ENCODE measurements at regions not wholly inside any gene's neighbourhood (a gene's known extent, or its start where the extent isn't known, plus 50 kb on each side); places are given as distances from the start of the nearest gene placed in this dataset.

- DNase-seq (ENCODE audit: low spot score in 2 of 2) (no peak), ATAC-seq (replicated peaks; ENCODE audit: extremely low read depth, poor library complexity, severe bottlenecking) (no peak)
- H3K27me3 Mint-ChIP-seq, result peaks cover 9% of the 10 kb centered on the region
- no peaks in the 10 kb centered on the region for H3K9me3 Mint-ChIP-seq
- no peak overlapping the region for H3K27ac Mint-ChIP-seq (ENCODE audit: low read depth)
- no peak overlapping the region for H3K4me3 Mint-ChIP-seq
- H3K4me1 Mint-ChIP-seq, result no peaks in the 10 kb centered on the region
- H3K36me3 Mint-ChIP-seq (ENCODE audit: insufficient read depth), result no peaks in the 10 kb centered on the region
These were observed 147.0 kb upstream of the ARID2 start for GRCh38 chr12:45582536-45582935.

DNA sequence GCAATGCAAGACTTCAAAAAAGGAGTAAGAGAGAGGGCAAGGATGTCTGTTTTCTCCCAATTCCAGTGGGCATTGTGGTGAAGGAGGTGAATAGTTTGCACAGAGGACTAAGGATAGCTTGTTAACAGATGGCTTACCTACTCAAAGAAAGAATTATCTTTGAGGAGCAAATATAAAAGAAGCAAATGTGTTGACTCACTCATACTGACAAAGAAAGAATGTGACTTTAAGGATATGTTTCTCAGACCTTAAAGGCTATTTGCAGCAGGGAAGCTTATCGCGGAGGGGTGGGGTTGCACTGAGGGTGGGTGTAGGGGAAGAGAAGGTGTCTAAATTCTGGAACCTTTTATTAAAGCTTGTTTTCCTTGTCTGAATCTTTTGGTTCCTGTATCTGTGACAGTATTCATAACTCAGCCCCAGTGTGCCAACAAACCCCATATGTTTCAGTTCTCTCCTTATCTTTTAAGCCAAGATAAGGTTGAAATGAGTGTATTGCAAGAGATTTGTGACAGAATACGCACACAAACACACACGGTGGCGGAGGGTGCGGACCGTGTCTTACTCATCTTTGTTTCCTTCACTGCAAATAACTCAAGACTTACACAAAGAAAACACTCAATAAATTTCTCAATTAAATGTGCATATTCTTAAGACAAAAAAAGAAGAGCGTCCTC is 146.4 kb upstream of the ARID2 start:
- Mint-ChIP-seq H3K27ac (ENCODE audit: low read depth) (no peak overlapping the region), H3K4me3 (no peak overlapping the region), H3K9me3 (no peaks in the 10 kb centered on the region), H3K36me3 (ENCODE audit: insufficient read depth) (no peaks in the 10 kb centered on the region), H3K4me1 (no peaks in the 10 kb centered on the region), H3K27me3 (peaks cover 9% of the 10 kb centered on the region)
- ATAC-seq (replicated peaks; ENCODE audit: extremely low read depth, poor library complexity, severe bottlenecking), result no peak
- DNase-seq (ENCODE audit: low spot score in 2 of 2), result no peak

GRCh38 chr12:45584336-45584735 is 145.2 kb upstream of the ARID2 start:
- no peak overlapping the region for H3K4me3 Mint-ChIP-seq
- H3K4me1 Mint-ChIP-seq, result no peaks in the 10 kb centered on the region
- H3K9me3 Mint-ChIP-seq, result no peaks in the 10 kb centered on the region
- ATAC-seq (replicated peaks; ENCODE audit: extremely low read depth, poor library complexity, severe bottlenecking) (no peak), DNase-seq (ENCODE audit: low spot score in 2 of 2) (no peak)
- no peaks in the 10 kb centered on the region for H3K36me3 Mint-ChIP-seq (ENCODE audit: insufficient read depth)
- H3K27ac Mint-ChIP-seq (ENCODE audit: low read depth), result no peak overlapping the region
- H3K27me3 Mint-ChIP-seq, result peaks cover 9% of the 10 kb centered on the region

DNA sequence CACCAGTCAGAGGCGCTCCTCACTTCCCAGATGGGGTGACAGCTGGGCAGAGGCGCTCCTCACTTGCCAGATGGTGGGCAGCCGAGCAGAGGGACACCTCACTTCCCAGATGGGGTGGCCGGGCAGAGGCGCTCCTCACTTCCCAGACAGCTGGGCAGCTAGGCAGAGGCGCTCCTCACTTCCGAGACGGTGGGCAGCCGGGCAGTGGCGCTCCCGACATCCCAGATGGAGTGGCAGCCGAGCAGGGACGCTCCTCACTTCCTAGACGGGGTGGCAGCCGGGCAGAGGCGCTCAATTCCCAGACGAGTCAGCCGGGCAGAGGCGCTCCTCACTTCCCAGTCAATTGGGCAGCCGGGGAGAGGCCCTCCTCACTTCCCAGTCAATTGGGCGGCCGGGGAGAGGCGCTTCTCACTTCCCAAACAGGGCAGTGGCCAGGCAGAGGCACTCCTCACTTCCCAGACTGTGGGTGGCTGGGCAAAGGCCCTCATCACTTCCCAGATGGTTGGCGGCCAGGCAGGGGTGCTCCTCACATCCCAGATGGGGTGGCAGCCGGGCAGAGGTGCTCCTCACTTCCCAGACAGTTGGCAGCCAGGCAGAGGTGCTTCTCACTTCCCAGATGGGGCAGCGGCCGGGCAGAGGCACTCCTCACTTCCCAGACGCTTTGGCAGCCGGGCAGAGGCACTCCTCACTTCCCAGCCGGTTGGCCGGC is 143.8 kb upstream of the ARID2 start:
- ATAC-seq (replicated peaks; ENCODE audit: extremely low read depth, poor library complexity, severe bottlenecking) (no peak), DNase-seq (ENCODE audit: low spot score in 2 of 2) (no peak)
- Mint-ChIP-seq H3K4me3 (no peak overlapping the region), H3K27ac (ENCODE audit: low read depth) (no peak overlapping the region), H3K27me3 (peaks cover 9% of the 10 kb centered on the region), H3K4me1 (no peaks in the 10 kb centered on the region), H3K9me3 (no peaks in the 10 kb centered on the region), H3K36me3 (ENCODE audit: insufficient read depth) (no peaks in the 10 kb centered on the region)

DNA sequence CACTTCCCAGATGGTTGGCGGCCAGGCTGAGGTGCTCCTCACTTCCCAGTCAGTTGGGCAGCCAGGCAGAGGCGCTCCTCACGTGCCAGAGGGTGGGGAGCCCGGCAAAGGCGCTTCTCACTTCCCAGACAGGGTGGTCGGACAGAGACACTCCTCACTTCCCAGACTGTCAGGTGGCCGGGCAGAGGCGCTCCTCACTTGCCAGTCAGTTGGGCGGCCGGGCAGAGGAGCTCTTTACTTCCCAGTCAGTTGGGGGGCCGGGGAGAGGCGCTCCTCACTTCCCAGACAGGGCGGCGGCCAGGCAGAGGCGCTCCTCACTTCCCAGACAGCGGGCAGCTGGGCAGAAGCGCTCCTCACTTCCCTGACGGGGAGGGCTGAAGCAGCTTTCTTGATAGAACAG is 143.0 kb upstream of the ARID2 start:
- peaks cover 8% of the 10 kb centered on the region for H3K27me3 Mint-ChIP-seq
- H3K9me3 Mint-ChIP-seq, result no peaks in the 10 kb centered on the region
- ATAC-seq (replicated peaks; ENCODE audit: extremely low read depth, poor library complexity, severe bottlenecking), result no peak
- H3K4me1 Mint-ChIP-seq, result no peaks in the 10 kb centered on the region
- no peak overlapping the region for H3K4me3 Mint-ChIP-seq
- no peak overlapping the region for H3K27ac Mint-ChIP-seq (ENCODE audit: low read depth)
- no peaks in the 10 kb centered on the region for H3K36me3 Mint-ChIP-seq (ENCODE audit: insufficient read depth)
- no peak for DNase-seq (ENCODE audit: low spot score in 2 of 2)

GRCh38 chr12:45587012-45587411 is 142.5 kb upstream of the ARID2 start:
- no peaks in the 10 kb centered on the region for H3K36me3 Mint-ChIP-seq (ENCODE audit: insufficient read depth)
- no peaks in the 10 kb centered on the region for H3K4me1 Mint-ChIP-seq
- ATAC-seq (replicated peaks; ENCODE audit: extremely low read depth, poor library complexity, severe bottlenecking), result no peak
- DNase-seq (ENCODE audit: low spot score in 2 of 2), result no peak
- H3K27ac Mint-ChIP-seq (ENCODE audit: low read depth), result no peak overlapping the region
- H3K27me3 Mint-ChIP-seq, result peaks cover 3% of the 10 kb centered on the region
- H3K9me3 Mint-ChIP-seq, result no peaks in the 10 kb centered on the region
- H3K4me3 Mint-ChIP-seq, result no peak overlapping the region

- Mint-ChIP-seq H3K36me3 (ENCODE audit: insufficient read depth) (no peaks in the 10 kb centered on the region), H3K4me3 (no peak overlapping the region), H3K9me3 (no peaks in the 10 kb centered on the region), H3K4me1 (no peaks in the 10 kb centered on the region), H3K27ac (ENCODE audit: low read depth) (no peak overlapping the region), H3K27me3 (no peaks in the 10 kb centered on the region)
- DNase-seq (ENCODE audit: low spot score in 2 of 2), result no peak
- no peak for ATAC-seq (replicated peaks; ENCODE audit: extremely low read depth, poor library complexity, severe bottlenecking)
These were observed 141.5 kb upstream of the ARID2 start for GRCh38 chr12:45587877-45588533.

GRCh38 chr12:45590646-45591045 is 138.9 kb upstream of the ARID2 start:
- Mint-ChIP-seq H3K4me1 (no peaks in the 10 kb centered on the region), H3K27ac (ENCODE audit: low read depth) (no peak overlapping the region), H3K27me3 (no peaks in the 10 kb centered on the region), H3K9me3 (no peaks in the 10 kb centered on the region), H3K4me3 (no peak overlapping the region), H3K36me3 (ENCODE audit: insufficient read depth) (no peaks in the 10 kb centered on the region)
- ATAC-seq (replicated peaks; ENCODE audit: extremely low read depth, poor library complexity, severe bottlenecking) (no peak), DNase-seq (ENCODE audit: low spot score in 2 of 2) (no peak)

DNA sequence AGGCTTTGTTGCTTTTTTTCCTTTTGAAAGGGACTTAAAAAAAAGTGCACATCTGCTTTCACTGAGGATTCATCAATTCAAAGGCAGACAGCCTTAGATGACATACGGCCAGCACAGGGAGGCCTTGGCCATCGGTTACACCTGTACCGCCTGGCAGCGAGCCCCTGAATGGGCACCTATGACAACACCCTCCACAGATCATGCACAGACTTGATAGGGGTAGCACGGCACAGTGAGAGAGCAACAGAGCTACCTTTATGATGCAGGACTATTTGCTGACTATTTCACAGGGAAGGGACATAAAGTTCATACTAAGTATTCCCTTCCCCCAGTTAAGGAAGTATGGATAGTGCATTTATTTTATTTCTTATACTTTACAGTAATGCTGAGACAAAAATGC is 137.9 kb upstream of the ARID2 start:
- DNase-seq (ENCODE audit: low spot score in 2 of 2) (no peak), ATAC-seq (replicated peaks; ENCODE audit: extremely low read depth, poor library complexity, severe bottlenecking) (no peak)
- no peak overlapping the region for H3K4me3 Mint-ChIP-seq
- no peaks in the 10 kb centered on the region for H3K9me3 Mint-ChIP-seq
- H3K4me1 Mint-ChIP-seq, result no peaks in the 10 kb centered on the region
- no peak overlapping the region for H3K27ac Mint-ChIP-seq (ENCODE audit: low read depth)
- no peaks in the 10 kb centered on the region for H3K27me3 Mint-ChIP-seq
- no peaks in the 10 kb centered on the region for H3K36me3 Mint-ChIP-seq (ENCODE audit: insufficient read depth)

DNA sequence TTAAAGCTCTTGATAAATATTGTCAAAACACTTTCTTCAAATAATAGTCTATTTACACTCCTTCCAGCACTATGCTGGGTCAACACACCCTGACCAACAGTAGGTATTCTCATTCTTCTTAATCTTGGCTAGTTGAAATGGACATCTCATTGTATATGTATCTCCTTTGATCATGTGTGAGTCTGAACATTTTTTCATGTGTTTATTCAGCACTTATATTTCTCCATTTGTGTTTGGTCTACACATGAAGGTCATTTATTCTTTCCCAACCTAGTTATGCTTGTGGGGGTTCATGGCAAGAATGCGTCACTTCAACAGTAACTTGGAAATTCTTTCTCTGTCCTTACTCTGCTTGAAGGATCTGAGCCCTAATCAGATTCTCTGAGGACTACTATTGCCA is 133.1 kb upstream of the ARID2 start:
- DNase-seq (ENCODE audit: low spot score in 2 of 2) (no peak), ATAC-seq (replicated peaks; ENCODE audit: extremely low read depth, poor library complexity, severe bottlenecking) (no peak)
- no peaks in the 10 kb centered on the region for H3K36me3 Mint-ChIP-seq (ENCODE audit: insufficient read depth)
- H3K4me3 Mint-ChIP-seq, result no peak overlapping the region
- no peaks in the 10 kb centered on the region for H3K9me3 Mint-ChIP-seq
- H3K27me3 Mint-ChIP-seq, result peaks cover 11% of the 10 kb centered on the region
- H3K4me1 Mint-ChIP-seq, result no peaks in the 10 kb centered on the region
- no peak overlapping the region for H3K27ac Mint-ChIP-seq (ENCODE audit: low read depth)

GRCh38 chr12:45598336-45598735 is 131.2 kb upstream of the ARID2 start:
- H3K27ac Mint-ChIP-seq (ENCODE audit: low read depth), result no peak overlapping the region
- DNase-seq (ENCODE audit: low spot score in 2 of 2) (no peak), ATAC-seq (replicated peaks; ENCODE audit: extremely low read depth, poor library complexity, severe bottlenecking) (no peak)
- no peaks in the 10 kb centered on the region for H3K36me3 Mint-ChIP-seq (ENCODE audit: insufficient read depth)
- no peak overlapping the region for H3K4me3 Mint-ChIP-seq
- no peaks in the 10 kb centered on the region for H3K9me3 Mint-ChIP-seq
- peaks cover 11% of the 10 kb centered on the region for H3K27me3 Mint-ChIP-seq
- H3K4me1 Mint-ChIP-seq, result no peaks in the 10 kb centered on the region

GRCh38 chr12:45598761-45599160 is 130.7 kb upstream of the ARID2 start:
- DNase-seq (ENCODE audit: low spot score in 2 of 2) (no peak), ATAC-seq (replicated peaks; ENCODE audit: extremely low read depth, poor library complexity, severe bottlenecking) (no peak)
- Mint-ChIP-seq H3K36me3 (ENCODE audit: insufficient read depth) (no peaks in the 10 kb centered on the region), H3K4me1 (no peaks in the 10 kb centered on the region), H3K27me3 (peaks cover 11% of the 10 kb centered on the region), H3K9me3 (no peaks in the 10 kb centered on the region), H3K4me3 (no peak overlapping the region), H3K27ac (ENCODE audit: low read depth) (no peak overlapping the region)

DNA sequence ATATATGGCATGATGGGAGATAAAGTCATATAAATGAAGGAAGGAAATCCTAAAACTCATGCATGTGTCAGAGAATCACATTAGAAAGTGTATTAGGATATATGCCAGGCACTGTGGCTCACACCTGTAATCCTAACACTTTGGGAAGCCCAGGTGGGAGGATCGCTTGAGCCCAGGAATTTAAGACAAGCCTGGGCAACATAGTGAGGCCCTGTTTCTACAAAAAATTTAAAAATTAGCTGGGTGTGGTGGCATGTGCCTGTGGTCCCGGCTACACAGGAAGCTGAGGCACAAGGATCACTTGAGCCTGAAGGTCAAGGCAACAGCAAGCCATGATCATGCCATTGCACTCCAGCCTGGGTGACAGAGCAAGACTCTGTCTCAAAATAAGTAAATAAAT is 130.3 kb upstream of the ARID2 start:
- Mint-ChIP-seq H3K4me3 (no peak overlapping the region), H3K4me1 (no peaks in the 10 kb centered on the region), H3K9me3 (no peaks in the 10 kb centered on the region), H3K27ac (ENCODE audit: low read depth) (no peak overlapping the region), H3K36me3 (ENCODE audit: insufficient read depth) (no peaks in the 10 kb centered on the region), H3K27me3 (peaks cover 11% of the 10 kb centered on the region)
- no peak for ATAC-seq (replicated peaks; ENCODE audit: extremely low read depth, poor library complexity, severe bottlenecking)
- no peak for DNase-seq (ENCODE audit: low spot score in 2 of 2)
